GM21423 (cell line): ENCODE measurements at regions not wholly inside any gene's neighbourhood (a gene's known extent, or its start where the extent isn't known, plus 50 kb on each side); places are given as distances from the start of the nearest gene placed in this dataset.
"Not testable (repeated sequence)": the region's sequence is repeated elsewhere in the genome, so short reads cannot be mapped to it uniquely, and the experiment has no call there.

Source experiments
- ATAC-seq: cut with Tn5 transposase; IDR thresholded peaks from one replicate; pipeline ENCODE4 v1.9.1; 2021; ENCODE audit warnings: mild to moderate bottlenecking, moderate library complexity; ENCODE audit not compliant: unreplicated experiment

DNA sequence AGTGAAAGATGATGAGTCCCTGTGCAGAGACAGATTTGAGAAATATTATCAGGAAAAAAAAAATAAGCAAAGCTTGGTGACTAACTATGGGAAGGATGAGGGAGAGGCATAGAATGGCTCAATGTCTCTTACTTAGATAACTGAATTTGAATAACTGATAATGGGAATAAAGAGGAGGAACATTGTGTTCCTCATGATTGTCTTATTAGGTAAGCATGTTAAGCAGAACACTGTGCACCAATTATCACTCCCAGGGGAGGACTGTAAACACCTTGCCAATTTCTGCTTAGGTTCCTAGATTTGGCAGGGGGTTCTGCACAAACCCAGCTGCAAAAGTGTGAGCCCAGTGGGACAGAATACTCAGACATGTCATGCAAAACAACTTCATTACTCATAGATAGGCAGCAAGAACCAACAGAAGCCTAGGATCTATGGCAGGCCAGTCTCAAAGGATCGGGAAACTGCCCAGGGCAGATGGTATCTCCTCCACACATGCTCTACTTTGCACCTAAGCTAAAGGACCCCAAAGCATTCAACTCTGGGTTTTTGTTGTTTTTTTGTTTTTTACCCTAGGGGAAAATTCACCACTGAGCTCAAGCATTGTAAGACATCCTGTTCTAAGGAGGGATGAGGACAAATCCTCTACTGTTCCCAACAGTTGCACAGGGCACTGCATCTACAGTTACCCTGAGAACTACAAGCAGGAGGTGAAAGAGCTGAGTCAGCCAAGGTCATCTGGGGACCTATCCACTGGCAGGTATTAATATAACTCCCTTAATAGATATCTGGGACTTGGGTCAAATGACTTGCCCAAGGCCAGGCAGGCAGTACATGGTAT lies 907.0 kb downstream of the RAPGEF2 start:
- ATAC-seq, result no peak

DNA sequence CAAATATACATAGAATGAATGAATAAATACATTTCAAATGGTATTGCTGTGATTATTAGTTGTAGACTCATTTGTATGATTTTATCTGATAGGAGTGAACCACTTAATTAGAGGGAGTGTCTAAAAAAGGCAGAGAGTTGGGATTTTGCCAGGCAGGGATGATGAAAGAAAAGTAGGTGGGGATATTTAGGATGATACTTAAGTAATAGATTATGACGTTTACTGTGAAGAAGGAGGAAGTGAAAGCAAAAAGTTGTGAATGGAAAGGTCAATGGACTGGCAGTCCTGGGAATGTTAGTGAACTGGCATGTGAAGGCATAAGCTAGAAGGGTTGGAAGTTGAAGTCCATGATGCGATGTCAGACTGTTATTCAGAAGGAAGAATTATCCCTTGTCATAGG lies 917.1 kb downstream of the RAPGEF2 start:
- no peak for ATAC-seq

GRCh38 chr4:160020804-160021203 lies 917.9 kb downstream of the RAPGEF2 start:
- no peak for ATAC-seq

DNA sequence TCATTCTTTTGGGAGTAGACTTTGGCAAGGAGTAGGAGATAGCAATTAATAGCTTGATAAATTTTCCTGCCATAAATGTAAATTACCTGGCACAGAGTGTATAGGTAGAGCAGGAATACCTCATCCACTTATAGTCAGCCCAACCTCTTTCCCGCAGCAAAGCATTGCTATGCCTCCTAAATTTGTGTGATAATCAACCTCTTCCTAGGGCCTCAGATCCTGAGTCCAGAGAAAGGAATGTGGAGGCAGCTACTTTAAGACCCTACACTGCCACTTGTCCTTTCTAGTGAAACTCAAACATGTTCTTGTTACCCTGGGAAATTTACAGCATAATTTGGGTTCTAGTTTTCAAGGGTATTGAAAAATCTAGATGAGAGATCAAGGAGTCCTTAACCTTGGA lies 919.0 kb downstream of the RAPGEF2 start:
- no peak for ATAC-seq

GRCh38 chr4:160026721-160027120 lies 923.8 kb downstream of the RAPGEF2 start:
- ATAC-seq, result no peak

- ATAC-seq, result no peak
These were observed 931.6 kb downstream of the RAPGEF2 start for GRCh38 chr4:160034501-160034900.

DNA sequence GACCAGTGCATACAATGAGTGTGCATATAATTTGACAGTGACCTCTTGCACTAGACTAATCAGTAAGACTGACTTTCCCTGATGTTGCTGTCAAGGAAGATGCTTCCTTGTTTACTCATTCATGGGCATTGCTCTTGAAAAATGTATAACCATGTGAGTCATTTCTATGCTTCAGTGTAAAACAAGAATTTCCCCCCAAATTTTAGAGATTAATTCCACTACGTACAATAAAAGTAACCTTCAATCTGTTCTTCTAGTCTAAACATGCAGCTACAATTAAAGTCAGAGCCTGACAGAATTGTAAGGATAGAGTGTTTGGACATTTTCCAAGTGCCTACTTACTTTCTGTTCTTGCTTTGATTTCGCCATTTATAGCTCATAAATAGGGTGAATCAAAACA lies 935.7 kb downstream of the RAPGEF2 start:
- no peak for ATAC-seq

DNA sequence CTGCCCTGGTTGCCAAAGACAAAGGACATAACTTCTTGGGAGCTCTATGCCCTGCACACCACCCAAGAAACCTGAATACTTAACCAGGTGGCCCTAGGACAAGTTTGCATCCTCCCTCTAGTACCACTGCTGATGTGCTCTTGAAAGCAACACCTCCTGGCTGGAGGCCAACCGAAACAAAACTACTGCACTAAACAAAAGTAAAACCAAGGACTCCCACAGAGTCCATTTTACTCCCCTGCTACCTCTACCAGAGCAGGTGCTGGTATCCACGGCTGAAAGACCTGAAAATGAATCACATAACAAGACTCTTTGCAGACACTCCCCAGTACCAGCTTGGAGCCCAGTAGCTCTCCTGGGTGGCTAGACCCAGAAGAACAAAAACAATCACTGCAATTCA lies 941.8 kb downstream of the RAPGEF2 start:
- ATAC-seq, result no peak

DNA sequence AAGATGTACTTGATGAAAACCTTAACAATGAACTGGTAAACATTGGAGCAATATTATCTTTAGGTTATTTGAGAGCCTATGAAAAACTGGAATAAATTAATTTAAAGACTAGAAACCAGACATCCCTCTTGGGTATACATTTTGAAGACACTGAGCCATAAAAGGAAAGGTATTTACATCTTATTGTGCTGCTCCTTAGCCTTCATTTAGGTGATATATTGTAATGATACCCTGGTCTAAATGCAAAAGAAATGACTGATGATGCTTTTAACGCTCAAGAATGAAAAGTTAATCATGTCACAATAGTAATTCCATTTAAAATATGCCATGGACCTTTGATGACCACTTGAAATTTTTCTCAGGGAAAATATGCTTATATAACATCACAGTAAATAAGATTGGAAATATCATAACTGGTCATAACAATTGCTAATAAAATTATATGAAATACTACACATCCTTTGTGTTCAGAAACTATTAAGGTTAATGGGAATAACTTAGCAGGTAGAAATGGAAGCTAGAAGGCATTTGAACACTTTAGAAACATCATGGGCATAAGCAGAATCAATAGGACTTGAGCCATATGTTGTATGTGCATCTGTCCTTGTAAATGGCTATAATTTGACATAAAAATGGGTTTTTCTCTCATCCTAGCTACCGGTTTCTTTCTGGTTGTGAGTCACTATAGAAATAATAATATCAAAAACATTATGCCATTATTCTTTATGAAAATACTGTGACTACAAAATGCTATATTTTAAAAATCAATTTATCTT lies 979.7 kb downstream of the RAPGEF2 start:
- ATAC-seq, result no peak

GRCh38 chr4:160091631-160092030 lies 988.8 kb downstream of the RAPGEF2 start:
- ATAC-seq, result no peak

DNA sequence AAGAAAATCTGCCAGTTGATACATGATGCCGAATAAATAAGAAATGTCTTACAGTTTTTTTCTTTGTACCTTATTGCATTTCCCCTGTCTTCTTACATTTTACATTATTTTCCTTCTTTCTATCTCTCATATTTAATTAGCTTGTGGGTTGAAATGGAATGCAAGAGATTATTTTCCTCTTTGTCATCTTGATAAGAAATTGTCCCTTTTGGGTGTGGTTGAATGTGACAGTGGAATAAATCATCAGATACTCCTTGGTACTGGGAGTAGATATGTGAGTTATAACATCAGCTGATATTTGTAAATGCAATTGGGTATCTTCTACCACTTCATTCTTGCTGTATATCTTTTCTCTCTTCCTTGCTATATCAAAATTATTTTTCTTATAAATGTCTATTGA lies 997.4 kb downstream of the RAPGEF2 start:
- ATAC-seq, result no peak

DNA sequence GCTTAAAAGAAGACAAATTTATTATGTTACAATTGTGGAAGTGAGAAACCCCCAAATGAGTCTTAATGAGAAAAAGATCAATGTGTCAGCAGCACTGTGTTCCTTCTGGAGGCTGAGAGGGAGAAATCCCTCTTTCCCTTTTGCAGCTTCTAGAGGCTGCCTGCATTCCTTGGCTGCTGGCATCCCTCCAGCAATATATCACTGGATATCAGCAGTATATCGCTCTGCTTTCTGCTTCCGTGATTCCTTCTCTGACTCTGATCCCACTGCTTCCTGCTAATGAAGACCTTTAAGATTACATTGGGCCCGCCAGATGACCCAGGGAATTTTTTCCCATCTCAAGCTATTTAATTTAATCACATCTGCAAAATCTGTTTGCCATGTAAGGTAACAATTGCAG lies 1008.0 kb downstream of the RAPGEF2 start:
- no peak for ATAC-seq

- ATAC-seq, result no peak
These were observed 1014.8 kb downstream of the RAPGEF2 start for GRCh38 chr4:160117686-160118085.

GRCh38 chr4:160125576-160126287 lies 1022.9 kb downstream of the RAPGEF2 start:
- ATAC-seq, result not testable (repeated sequence)

DNA sequence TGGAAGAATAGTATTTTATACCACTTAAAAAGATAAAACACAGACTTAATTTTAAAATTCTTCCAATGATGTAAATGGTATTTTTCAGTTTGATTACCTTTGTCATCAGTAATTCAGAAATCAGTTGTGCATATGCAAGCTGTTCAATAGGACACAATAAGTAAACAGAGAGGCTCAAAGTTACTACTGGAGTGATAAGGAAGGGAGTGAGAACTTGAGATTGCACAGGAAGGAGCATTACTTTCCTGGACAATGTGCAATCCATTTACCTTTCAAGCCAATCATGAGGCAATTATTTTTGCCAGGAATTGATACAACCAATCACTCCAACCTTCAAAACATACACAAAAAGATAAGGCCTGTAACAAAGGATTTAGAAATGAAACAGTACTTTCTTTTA lies 1024.3 kb downstream of the RAPGEF2 start:
- no peak for ATAC-seq

DNA sequence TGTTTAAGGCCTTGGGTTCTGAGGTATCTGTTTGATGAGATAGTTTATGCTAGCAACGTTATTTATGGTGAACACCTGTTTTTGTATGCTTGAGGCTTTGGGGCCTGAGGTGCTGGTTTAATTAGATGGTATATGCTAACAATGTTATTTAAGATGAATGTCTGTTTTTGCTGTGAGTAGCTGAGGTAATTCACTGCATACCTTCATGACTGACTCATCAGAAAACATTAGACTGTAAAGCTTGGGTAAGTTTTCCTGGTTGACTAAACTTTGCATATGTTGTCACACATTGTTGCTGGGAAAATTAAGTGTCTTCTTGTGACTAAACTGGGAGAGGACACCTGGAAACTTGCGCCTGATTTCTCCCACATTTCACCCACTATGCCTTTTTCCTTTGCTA lies 1026.6 kb downstream of the RAPGEF2 start:
- no peak for ATAC-seq

DNA sequence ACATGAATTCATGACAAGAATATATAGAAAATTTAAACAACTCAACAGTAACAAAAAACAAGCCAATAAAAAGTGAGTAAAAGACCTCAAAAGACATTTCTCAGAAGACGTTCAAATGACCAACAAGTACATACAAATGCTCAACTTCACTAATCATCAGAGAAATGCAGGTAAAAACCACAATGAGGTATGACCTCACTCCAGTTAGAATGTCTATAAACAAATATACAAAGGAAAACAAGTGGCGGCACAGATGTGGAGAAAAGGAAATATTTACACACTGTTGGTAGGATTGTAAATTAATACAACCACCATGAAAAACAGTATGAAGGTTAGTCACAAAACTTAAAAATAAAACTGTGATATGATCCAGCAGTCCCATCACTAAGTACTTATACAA lies 1033.1 kb downstream of the RAPGEF2 start:
- ATAC-seq, result no peak

GRCh38 chr4:160141206-160141605 lies 1038.3 kb downstream of the RAPGEF2 start:
- no peak for ATAC-seq

- ATAC-seq, result peak; percentile 100
These were observed 1039.7 kb downstream of the RAPGEF2 start for GRCh38 chr4:160142579-160142978.

DNA sequence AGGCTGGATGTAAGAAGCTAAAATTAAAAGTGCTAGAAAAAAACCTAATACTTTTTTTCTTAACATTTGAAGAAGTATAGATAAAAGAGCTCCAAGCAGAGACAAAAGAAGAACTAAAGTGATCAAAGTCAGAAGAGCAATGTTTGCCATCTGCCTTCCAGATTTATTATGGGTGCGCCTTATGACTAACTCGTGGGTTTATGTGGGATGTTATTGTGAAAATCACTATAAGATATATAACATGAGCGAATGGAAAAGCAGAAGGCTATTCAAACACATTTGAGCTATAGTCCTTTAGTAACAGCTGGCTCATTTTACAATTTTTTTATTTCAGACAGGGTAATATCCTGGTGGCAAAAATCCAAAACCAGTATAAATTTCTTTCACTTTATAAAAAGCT lies 1040.7 kb downstream of the RAPGEF2 start:
- no peak for ATAC-seq

GRCh38 chr4:160159457-160159856 lies 1056.6 kb downstream of the RAPGEF2 start:
- ATAC-seq, result no peak

DNA sequence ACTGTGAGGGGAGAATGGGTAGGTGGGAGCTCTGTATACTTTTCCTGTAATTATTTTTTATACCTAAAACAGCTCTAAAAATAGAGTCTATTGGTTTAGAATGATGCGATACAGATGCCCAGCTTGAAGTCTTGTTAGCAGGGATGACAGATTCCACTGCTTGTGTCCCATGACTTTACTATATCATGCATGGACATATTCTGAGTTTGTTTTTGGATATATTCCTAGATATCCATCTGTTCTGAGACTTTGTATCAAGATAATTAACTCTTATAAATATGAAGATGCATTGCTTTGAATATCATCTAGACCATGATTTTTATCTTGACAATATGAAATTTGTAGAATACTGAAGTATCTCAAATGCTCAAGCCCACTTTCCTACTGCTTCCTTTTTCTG lies 1058.1 kb downstream of the RAPGEF2 start:
- no peak for ATAC-seq
